NCI-H748 (cell line): ENCODE measurements at regions not wholly inside any gene's neighbourhood (a gene's known extent, or its start where the extent isn't known, plus 50 kb on each side); places are given as distances from the start of the nearest gene placed in this dataset.
A peak's percentile ranks its signal among the peaks of the same experiment; 100 is the strongest.
"Not testable (repeated sequence)": the region's sequence is repeated elsewhere in the genome, so short reads cannot be mapped to it uniquely, and the experiment has no call there.

ENCODE experiments used
- DNase-seq: peaks from one replicate; lab custom pipeline; 2025; ENCODE audit not compliant: unreplicated experiment; lab: John Stamatoyannopoulos, UW

GRCh38 chr22:25482868-25483639 is 81.4 kb upstream of the GRK3 start:
- DNase-seq: no peak

- DNase-seq: no peak
These were observed 80.5 kb upstream of the GRK3 start for GRCh38 chr22:25483931-25484330.

- no peak for DNase-seq
These were observed 79.8 kb upstream of the GRK3 start for GRCh38 chr22:25484521-25485315.

- DNase-seq: no peak
These were observed 78.6 kb upstream of the GRK3 start for GRCh38 chr22:25485626-25486545.

GRCh38 chr22:25487508-25487907 is 77.0 kb upstream of the GRK3 start:
- no peak for DNase-seq

GRCh38 chr22:25488244-25489020 is 76.0 kb upstream of the GRK3 start:
- peak; percentile 87 for DNase-seq

GRCh38 chr22:25489947-25490346 is 74.5 kb upstream of the GRK3 start:
- DNase-seq: no peak

GRCh38 chr22:25490896-25491295 is 73.6 kb upstream of the GRK3 start:
- DNase-seq: no peak

- DNase-seq: no peak
These were observed 72.3 kb upstream of the GRK3 start for GRCh38 chr22:25492162-25492561.

- DNase-seq: peak; percentile 79
These were observed 71.4 kb upstream of the GRK3 start for GRCh38 chr22:25492841-25493734.

GRCh38 chr22:25493794-25494193 is 70.7 kb upstream of the GRK3 start:
- DNase-seq: no peak

GRCh38 chr22:25494774-25495173 is 69.7 kb upstream of the GRK3 start:
- no peak for DNase-seq

GRCh38 chr22:25495285-25495684 is 69.2 kb upstream of the GRK3 start:
- no peak for DNase-seq

- no peak for DNase-seq
These were observed 67.9 kb upstream of the GRK3 start for GRCh38 chr22:25496396-25497064.

- DNase-seq: no peak
These were observed 67.3 kb upstream of the GRK3 start for GRCh38 chr22:25497181-25497641.

- DNase-seq: no peak
These were observed 66.8 kb upstream of the GRK3 start for GRCh38 chr22:25497716-25498115.

- not testable (repeated sequence) for DNase-seq
These were observed 63.8 kb upstream of the GRK3 start for GRCh38 chr22:25500671-25501070.

GRCh38 chr22:25504017-25504416 is 60.5 kb upstream of the GRK3 start:
- not testable (repeated sequence) for DNase-seq

- no peak for DNase-seq
These were observed 56.3 kb upstream of the GRK3 start for GRCh38 chr22:25508161-25508560.
